HCT116 (cell line): ENCODE measurements at regions not wholly inside any gene's neighbourhood (a gene's known extent, or its start where the extent isn't known, plus 50 kb on each side); places are given as distances from the start of the nearest gene placed in this dataset.

ENCODE experiments used
- CTCF ChIP-seq, 3 experiments: fragments of 200-600 bp in 1 of 3; sonication (generic) in 1 of 3; IDR thresholded peaks in 2 of 3; conservative IDR thresholded peaks in 1 of 3; 2 replicates each; pipeline ENCODE4 v1.5.1; 2012 to 2017; ENCODE audit warnings: low read depth in 2 of 3, low read length in 2 of 3, antibody characterized with exemption in 1 of 3, borderline replicate concordance in 1 of 3, control low read depth in 1 of 3, mild to moderate bottlenecking in 1 of 3, mixed read lengths in 1 of 3, mixed run types in 1 of 3, moderate library complexity in 1 of 3; ENCODE audit not compliant: insufficient read depth in 1 of 3
- EZH2 ChIP-seq: fragments of 200-600 bp; sonication (generic); IDR thresholded peaks from 2 replicates; pipeline ENCODE4 v1.6.1; 2017; ENCODE audit warnings: antibody characterized with exemption, mixed run types
- JUND ChIP-seq: IDR thresholded peaks from 2 replicates; pipeline ENCODE4 v1.6.1; 2012
- POLR2A ChIP-seq: IDR thresholded peaks from 2 replicates; pipeline ENCODE4 v1.7.0; 2011; ENCODE audit warnings: borderline replicate concordance; ENCODE audit not compliant: insufficient read depth, insufficient read length; ENCODE audit errors: extremely low read depth
- SP1 ChIP-seq: IDR thresholded peaks from 2 replicates; pipeline ENCODE4 v1.6.1; 2012; ENCODE audit warnings: low read depth
- SRF ChIP-seq: IDR thresholded peaks from 2 replicates; pipeline ENCODE4 v1.6.1; 2012; ENCODE audit warnings: low read depth
- TCF7L2 ChIP-seq: IDR thresholded peaks from 2 replicates; pipeline ENCODE4 v1.7.0; 2011; ENCODE audit warnings: borderline replicate concordance, inconsistent platforms; ENCODE audit not compliant: insufficient read depth, insufficient read length; ENCODE audit errors: extremely low read depth
- YY1 ChIP-seq: IDR thresholded peaks from 2 replicates; pipeline ENCODE4 v1.6.1; 2011; ENCODE audit warnings: low read length, low read depth, moderate library complexity, mild to moderate bottlenecking; ENCODE audit not compliant: insufficient replicate concordance; ENCODE audit errors: extremely low read depth
- ZNF274 ChIP-seq: fragments of 200-500 bp; sonication (Bioruptor generic); IDR thresholded peaks from 2 replicates; pipeline ENCODE4 v1.6.1; 2014; ENCODE audit warnings: mild to moderate bottlenecking, low read depth, low read length, inconsistent platforms

- TF ChIP-seq CTCF (IDR thresholded peaks at IDR 0.05 in 2 of 3, conservative IDR thresholded peaks at IDR 0.05 in 1 of 3; ENCODE audit: borderline replicate concordance in 1 of 3, insufficient read depth in 1 of 3, low read depth in 2 of 3, low read length in 2 of 3) (no peak), SRF (no peak), YY1 (no peak), JUND (no peak), TCF7L2 (no peak), SP1 (no peak), ZNF274 (no peak), POLR2A (no peak), EZH2 (no peak)
Observed at GRCh38 chr6:86730216-86730615, 207.1 kb upstream of the HTR1E start.
